ENCODE measurements at regions not wholly inside any gene's neighbourhood (a gene's known extent, or its start where the extent isn't known, plus 50 kb on each side); places are given as distances from the start of the nearest gene placed in this dataset.

GRCh38 chr12:24200010-24200409, 250.5 kb upstream of the SOX5 start:
- no peak for DNase-seq

GRCh38 chr12:24198936-24199671, 249.6 kb upstream of the SOX5 start:
- no peak for DNase-seq

GRCh38 chr12:24198070-24198469, 248.6 kb upstream of the SOX5 start:
- no peak for DNase-seq

- DNase-seq = no peak
Observed at GRCh38 chr12:24197532-24197931, 248.1 kb upstream of the SOX5 start.

GRCh38 chr12:24195063-24195462, 245.6 kb upstream of the SOX5 start:
- no peak for DNase-seq

GRCh38 chr12:24191117-24191516, 241.6 kb upstream of the SOX5 start:
- DNase-seq = no peak

GRCh38 chr12:24185782-24186181, 236.3 kb upstream of the SOX5 start:
- DNase-seq = no peak

- no peak for DNase-seq
Observed at GRCh38 chr12:24177889-24178288, 228.4 kb upstream of the SOX5 start.

- no peak for DNase-seq
Observed at GRCh38 chr12:24175929-24176328, 226.5 kb upstream of the SOX5 start.

- DNase-seq = no peak
Observed at GRCh38 chr12:24175284-24175683, 225.8 kb upstream of the SOX5 start.

- DNase-seq = no peak
Observed at GRCh38 chr12:24173067-24173466, 223.6 kb upstream of the SOX5 start.

GRCh38 chr12:24172773-24173066, 223.2 kb upstream of the SOX5 start:
- no peak for DNase-seq

GRCh38 chr12:24172031-24172772, 222.7 kb upstream of the SOX5 start:
- DNase-seq = no peak

GRCh38 chr12:24155042-24155441, 205.6 kb upstream of the SOX5 start:
- no peak for DNase-seq

GRCh38 chr12:24153079-24153478, 203.6 kb upstream of the SOX5 start:
- no peak for DNase-seq

GRCh38 chr12:24152270-24152669, 202.8 kb upstream of the SOX5 start:
- DNase-seq = no peak

GRCh38 chr12:24143928-24144327, 194.5 kb upstream of the SOX5 start:
- DNase-seq = no peak

GRCh38 chr12:24139035-24139434, 189.6 kb upstream of the SOX5 start:
- DNase-seq = no peak

GRCh38 chr12:24138041-24138440, 188.6 kb upstream of the SOX5 start:
- no peak for DNase-seq

GRCh38 chr12:24135158-24135850, 185.8 kb upstream of the SOX5 start:
- no peak for DNase-seq

GRCh38 chr12:24134092-24134491, 184.6 kb upstream of the SOX5 start:
- DNase-seq = no peak

- DNase-seq = no peak
Observed at GRCh38 chr12:24133384-24133783, 183.9 kb upstream of the SOX5 start.

GRCh38 chr12:24127919-24128721, 178.7 kb upstream of the SOX5 start:
- no peak for DNase-seq

All from T-helper 2 cell (primary cell).